D721Med (cell line): ENCODE measurements at regions not wholly inside any gene's neighbourhood (a gene's known extent, or its start where the extent isn't known, plus 50 kb on each side); places are given as distances from the start of the nearest gene placed in this dataset.
A peak's percentile ranks its signal among the peaks of the same experiment; 100 is the strongest.

Experiments
- DNase-seq: peaks from one replicate; pipeline ENCODE4 v3.0.0; 2011; ENCODE audit warnings: low spot score; ENCODE audit not compliant: insufficient read length
- FAIRE-seq: peaks from 2 replicates; lab custom pipeline; 2011; peaks lifted over from hg19 to GRCh38; lab: Jason Lieb, UNC
- CTCF ChIP-seq: IDR thresholded peaks from 2 replicates; pipeline ENCODE4 v1.5.1; 2012; ENCODE audit warnings: mild to moderate bottlenecking, control low read depth; ENCODE audit not compliant: insufficient read depth; ENCODE audit errors: missing control alignments

- DNase-seq (no peak), FAIRE-seq (no peak)
- no peak for TF ChIP-seq CTCF
Measured at GRCh38 chr3:18890449-18890848, 257.9 kb upstream of the KCNH8 start.

- TF ChIP-seq CTCF: no peak
- no peak for DNase-seq
- FAIRE-seq: no peak
Measured at GRCh38 chr3:18888819-18889218, 259.5 kb upstream of the KCNH8 start.

- no peak for FAIRE-seq
Measured at GRCh38 chr3:18888370-18888769, 259.9 kb upstream of the KCNH8 start.

GRCh38 chr3:18886331-18886730 lies 262.0 kb upstream of the KCNH8 start:
- TF ChIP-seq CTCF: no peak
- no peak for FAIRE-seq

More at GRCh38 chr3:18888370-18888769, 259.9 kb upstream of the KCNH8 start:
- no peak for DNase-seq
- TF ChIP-seq CTCF: peak; percentile 5

GRCh38 chr3:18885612-18886011 lies 262.7 kb upstream of the KCNH8 start:
- DNase-seq (no peak), FAIRE-seq (no peak)
- TF ChIP-seq CTCF: no peak

More at GRCh38 chr3:18886331-18886730, 262.0 kb upstream of the KCNH8 start:
- no peak for DNase-seq

- no peak for DNase-seq
- no peak for TF ChIP-seq CTCF
- no peak for FAIRE-seq
Measured at GRCh38 chr3:18883571-18883970, 264.7 kb upstream of the KCNH8 start.

GRCh38 chr3:18880691-18881090 lies 267.6 kb upstream of the KCNH8 start:
- FAIRE-seq (no peak), DNase-seq (no peak)
- no peak for TF ChIP-seq CTCF
